HEK293T (cell line): ENCODE measurements at regions not wholly inside any gene's neighbourhood (a gene's known extent, or its start where the extent isn't known, plus 50 kb on each side); places are given as distances from the start of the nearest gene placed in this dataset.

ENCODE experiments used
- FOXA1 ChIP-seq: fragments of 450-650 bp; IDR thresholded peaks from 2 replicates; pipeline ENCODE4 v1.6.1; 2016; ENCODE audit warnings: mild to moderate bottlenecking
- SP1 ChIP-seq: fragments of 450-650 bp; IDR thresholded peaks from 2 replicates; pipeline ENCODE4 v1.6.1; 2017
- ZNF384 ChIP-seq: fragments of 450-650 bp; IDR thresholded peaks from 2 replicates; pipeline ENCODE4 v1.6.1; 2016

- no peak for TF ChIP-seq FOXA1
- TF ChIP-seq SP1, result no peak
- TF ChIP-seq ZNF384, result no peak
These were observed 491.7 kb upstream of the MEIS1 start for GRCh38 chr2:65943099-65943786.
